Lower leg skin (tissue), 4 donors: ENCODE measurements at regions not wholly inside any gene's neighbourhood (a gene's known extent, or its start where the extent isn't known, plus 50 kb on each side); places are given as distances from the start of the nearest gene placed in this dataset.

Experiments
- DNase-seq, 2 donors: peaks; one replicate each; pipeline ENCODE4 v3.0.0-alpha.2; 2019; ENCODE audit warnings: low spot score in 2 of 2
- H3K4me3 ChIP-seq: fragments of 200-600 bp; sonication (generic); 2 replicates; pipeline ENCODE4 v1.5.1; 2017; ENCODE audit warnings: mild to moderate bottlenecking, low read depth; ENCODE audit not compliant: poor library complexity, severe bottlenecking
- CTCF ChIP-seq, 3 donors: fragments of 450-650 bp; IDR thresholded peaks; one replicate each; pipeline ENCODE4 v1.5.1; 2016; ENCODE audit warnings: antibody characterized with exemption in 3 of 3, mild to moderate bottlenecking in 3 of 3, moderate library complexity in 2 of 3
- POLR2A ChIP-seq, 2 donors: fragments of 450-650 bp; IDR thresholded peaks; one replicate each; pipeline ENCODE4 v1.6.1; 2016 to 2017; ENCODE audit warnings: antibody characterized with exemption in 2 of 2, mild to moderate bottlenecking in 1 of 2, moderate library complexity in 1 of 2
- WGBS, 2 donors: methylation state at CpG; one replicate each; pipeline ENCODE4 v1.1.5; 2018; 5-methylcytosine and 5-hydroxymethylcytosine counted together
- intact Hi-C: fragments of 100-400 bp; cut with DNase I; formaldehyde crosslinking; loops from one replicate; pipeline ENCODE4 v1.15.0; 2023; ENCODE audit warnings: low total_unique reads

GRCh38 chr6:163675611-163676010 lies 261.1 kb downstream of the QKI start:
- intact Hi-C loops: no loop called here
- H3K4me3 ChIP-seq: no peak overlapping the region
- TF ChIP-seq CTCF (IDR thresholded peaks at IDR 0.05): no peak
- no peak for TF ChIP-seq POLR2A (IDR thresholded peaks at IDR 0.05)
- DNase-seq: no peak

GRCh38 chr6:163672710-163673109 lies 258.2 kb downstream of the QKI start:
- no peak for DNase-seq
- intact Hi-C loops: no loop called here
- TF ChIP-seq POLR2A (IDR thresholded peaks at IDR 0.05) (no peak), CTCF (IDR thresholded peaks at IDR 0.05) (no peak)
- 64 to 66% methylated on average over 3 of the region's 3 CpGs for WGBS, 2 donors
- H3K4me3 ChIP-seq: no peak overlapping the region

GRCh38 chr6:163671791-163672190 lies 257.3 kb downstream of the QKI start:
- TF ChIP-seq POLR2A (IDR thresholded peaks at IDR 0.05) (no peak), CTCF (IDR thresholded peaks at IDR 0.05) (no peak)
- intact Hi-C loops: no loop called here
- no peak for DNase-seq
- H3K4me3 ChIP-seq: no peak overlapping the region
- WGBS, 2 donors: 97 to 98% methylated on average over 22 to 25 of the region's 25 CpGs

- DNase-seq: no peak
- intact Hi-C loops: no loop called here
- H3K4me3 ChIP-seq: no peak overlapping the region
- 94% methylated on average over 19 of the region's 19 CpGs for WGBS, 2 donors
- TF ChIP-seq POLR2A (IDR thresholded peaks at IDR 0.05): no peak
- TF ChIP-seq CTCF (IDR thresholded peaks at IDR 0.05): no peak
Measured at GRCh38 chr6:163671355-163671754, 256.8 kb downstream of the QKI start.

GRCh38 chr6:163670336-163670735 lies 255.8 kb downstream of the QKI start:
- WGBS, 2 donors: 71 to 72% methylated on average over 1 of the region's 1 CpG
- no peak for TF ChIP-seq POLR2A (IDR thresholded peaks at IDR 0.05)
- no peak for TF ChIP-seq CTCF (IDR thresholded peaks at IDR 0.05)
- intact Hi-C loops: no loop called here
- no peak overlapping the region for H3K4me3 ChIP-seq
- DNase-seq: no peak

GRCh38 chr6:163668061-163668426 lies 253.5 kb downstream of the QKI start:
- H3K4me3 ChIP-seq: no peak overlapping the region
- no peak for DNase-seq
- WGBS, 2 donors: 66 to 69% methylated on average over 4 of the region's 4 CpGs
- TF ChIP-seq POLR2A (IDR thresholded peaks at IDR 0.05) (no peak), CTCF (IDR thresholded peaks at IDR 0.05) (no peak)
- intact Hi-C loops: no loop called here
